GM12872 (cell line): ENCODE measurements at regions not wholly inside any gene's neighbourhood (a gene's known extent, or its start where the extent isn't known, plus 50 kb on each side); places are given as distances from the start of the nearest gene placed in this dataset.

ENCODE experiments used
- CTCF ChIP-seq: IDR thresholded peaks from 3 replicates; pipeline ENCODE4 v1.5.1; 2011; ENCODE audit warnings: low read depth, mild to moderate bottlenecking, low read length, moderate library complexity; ENCODE audit not compliant: insufficient read depth

GRCh38 chr6:144341831-144342527 is 56.8 kb downstream of the UTRN start:
- TF ChIP-seq CTCF: no peak

GRCh38 chr6:144343701-144344428 is 58.7 kb downstream of the UTRN start:
- no peak for TF ChIP-seq CTCF

GRCh38 chr6:144344646-144345045 is 59.5 kb downstream of the UTRN start:
- no peak for TF ChIP-seq CTCF

GRCh38 chr6:144345451-144345850 is 60.3 kb downstream of the UTRN start:
- TF ChIP-seq CTCF: no peak

- TF ChIP-seq CTCF: no peak
Measured at GRCh38 chr6:144346719-144347447, 61.7 kb downstream of the UTRN start.

- no peak for TF ChIP-seq CTCF
Measured at GRCh38 chr6:144347448-144347759, 62.3 kb downstream of the UTRN start.

- no peak for TF ChIP-seq CTCF
Measured at GRCh38 chr6:144347933-144348332, 62.8 kb downstream of the UTRN start.
